CD14-positive monocyte (primary cell): ENCODE measurements at regions not wholly inside any gene's neighbourhood (a gene's known extent, or its start where the extent isn't known, plus 50 kb on each side); places are given as distances from the start of the nearest gene placed in this dataset.

Experiments used
- DNase-seq, 3 donors: peaks; one replicate each; pipeline ENCODE4 v3.0.0-alpha.2; 2011 to 2022
- H2AFZ ChIP-seq: 2 replicates; pipeline ENCODE4 v1.6.0; 2012; ENCODE audit warnings: mild to moderate bottlenecking, low read depth, low read length, inconsistent platforms; ENCODE audit not compliant: insufficient read depth, poor library complexity, severe bottlenecking
- H3K27ac ChIP-seq, 2 donors: 1 replicate in 1 of 2; 2 replicates in 1 of 2; pipeline ENCODE4 v1.5.1; 2012 to 2013; ENCODE audit warnings: low read length in 2 of 2, control low read depth in 1 of 2, inconsistent platforms in 1 of 2, low read depth in 1 of 2, mild to moderate bottlenecking in 1 of 2
- H3K27me3 ChIP-seq, 2 donors: one replicate each; pipeline versions ENCODE4 v1.6.0 to v1.6.1; 2011 to 2013; ENCODE audit warnings: low read length in 2 of 2; ENCODE audit not compliant: control insufficient read depth in 2 of 2, insufficient read depth in 2 of 2
- H3K36me3 ChIP-seq, 2 donors: replicated peaks in 1 of 2; 1 replicate in 1 of 2; 2 replicates in 1 of 2; pipeline versions ENCODE4 v1.5.1 to v1.6.1; 2012 to 2013; ENCODE audit warnings: low read length in 2 of 2, control low read depth in 1 of 2, inconsistent platforms in 1 of 2, mild to moderate bottlenecking in 1 of 2; ENCODE audit not compliant: insufficient read depth in 2 of 2, control insufficient read depth in 1 of 2
- H3K4me1 ChIP-seq, 2 donors: 1 replicate in 1 of 2; 2 replicates in 1 of 2; pipeline versions ENCODE4 v1.5.1 to v1.6.1; 2012 to 2013; ENCODE audit warnings: low read length in 2 of 2, control low read depth in 1 of 2, inconsistent platforms in 1 of 2, mild to moderate bottlenecking in 1 of 2, moderate library complexity in 1 of 2; ENCODE audit not compliant: insufficient read depth in 2 of 2, control insufficient read depth in 1 of 2
- H3K4me2 ChIP-seq: replicated peaks from 2 replicates; pipeline ENCODE3; 2012; ENCODE audit warnings: low read length, moderate library complexity, mild to moderate bottlenecking; ENCODE audit not compliant: poor library complexity, severe bottlenecking; ENCODE audit errors: extremely low read depth
- H3K4me3 ChIP-seq, 3 experiments: fragments of 200-600 bp in 1 of 3; sonication (generic) in 1 of 3; replicated peaks in 1 of 3; 1 replicate in 2 of 3; 2 replicates in 1 of 3; pipeline ENCODE4 v1.5.1; 2011 to 2013; ENCODE audit warnings: low read length in 3 of 3, mild to moderate bottlenecking in 3 of 3, control low read depth in 2 of 3, low read depth in 2 of 3, inconsistent platforms in 1 of 3, moderate library complexity in 1 of 3
- H3K79me2 ChIP-seq: 2 replicates; pipeline ENCODE4 v1.6.0; 2012; ENCODE audit warnings: mild to moderate bottlenecking, control low read depth, inconsistent platforms, low read length, moderate library complexity; ENCODE audit not compliant: insufficient read depth
- H3K9ac ChIP-seq: 2 replicates; pipeline ENCODE4 v1.6.0; 2017; ENCODE audit warnings: low read length, mild to moderate bottlenecking; ENCODE audit not compliant: insufficient read depth, poor library complexity, severe bottlenecking
- H3K9me3 ChIP-seq, 2 donors: replicated peaks in 1 of 2; 1 replicate in 1 of 2; 2 replicates in 1 of 2; pipeline versions ENCODE4 v1.5.1 to v1.6.1; 2012 to 2013; ENCODE audit warnings: low read length in 2 of 2, control low read depth in 1 of 2; ENCODE audit not compliant: control insufficient read depth in 1 of 2, insufficient read depth in 1 of 2
- H4K20me1 ChIP-seq: 2 replicates; pipeline ENCODE4 v1.6.0; 2012; ENCODE audit warnings: mild to moderate bottlenecking, low read length, control low read depth, moderate library complexity; ENCODE audit not compliant: insufficient read depth
- H3K27ac Mint-ChIP-seq, 7 donors: one replicate each; pipeline ENCODE4 v1.8.0; 2020; ENCODE audit warnings: mild to moderate bottlenecking in 7 of 7, mixed read lengths in 7 of 7, moderate library complexity in 6 of 7, inconsistent platforms in 2 of 7
- H3K27me3 Mint-ChIP-seq, 3 donors: one replicate each; pipeline ENCODE4 v1.8.0; 2021 to 2022; ENCODE audit warnings: low read depth in 3 of 3, mild to moderate bottlenecking in 3 of 3, mixed read lengths in 3 of 3, moderate library complexity in 3 of 3, inconsistent platforms in 1 of 3
- H3K36me3 Mint-ChIP-seq, 2 donors: one replicate each; pipeline ENCODE4 v1.8.0; 2020; ENCODE audit warnings: mixed read lengths in 2 of 2, inconsistent platforms in 1 of 2, mild to moderate bottlenecking in 1 of 2
- H3K4me1 Mint-ChIP-seq: one replicate; pipeline ENCODE4 v1.8.0; 2020; ENCODE audit warnings: mild to moderate bottlenecking, mixed read lengths
- H3K4me3 Mint-ChIP-seq, 2 donors: one replicate each; pipeline ENCODE4 v1.8.0; 2020; ENCODE audit warnings: mild to moderate bottlenecking in 2 of 2, mixed read lengths in 2 of 2, moderate library complexity in 1 of 2
- H3K9me3 Mint-ChIP-seq, 7 donors: one replicate each; pipeline ENCODE4 v1.8.0; 2020 to 2022; ENCODE audit warnings: mixed read lengths in 7 of 7, mild to moderate bottlenecking in 6 of 7, moderate library complexity in 6 of 7, inconsistent platforms in 2 of 7
- WGBS: methylation state at CpG from one replicate; pipeline ENCODE4 v1.1.5; 2013; ENCODE audit warnings: missing lambda C conversion rate; ENCODE audit not compliant: insufficient coverage; 5-methylcytosine and 5-hydroxymethylcytosine counted together
- intact Hi-C, 2 donors: fragments of 100-400 bp; cut with micrococcal nuclease; formaldehyde crosslinking; loops; one replicate each; pipeline versions ENCODE4 v1.15.0 to v1.15.1; 2023
- TF ChIP-seq, protein P1 (sequence below): fragments of 200-600 bp; IDR thresholded peaks from one replicate; pipeline ENCODE4 v1.8.0; 2022; ENCODE audit warnings: antibody characterized with exemption, mild to moderate bottlenecking

DNA sequence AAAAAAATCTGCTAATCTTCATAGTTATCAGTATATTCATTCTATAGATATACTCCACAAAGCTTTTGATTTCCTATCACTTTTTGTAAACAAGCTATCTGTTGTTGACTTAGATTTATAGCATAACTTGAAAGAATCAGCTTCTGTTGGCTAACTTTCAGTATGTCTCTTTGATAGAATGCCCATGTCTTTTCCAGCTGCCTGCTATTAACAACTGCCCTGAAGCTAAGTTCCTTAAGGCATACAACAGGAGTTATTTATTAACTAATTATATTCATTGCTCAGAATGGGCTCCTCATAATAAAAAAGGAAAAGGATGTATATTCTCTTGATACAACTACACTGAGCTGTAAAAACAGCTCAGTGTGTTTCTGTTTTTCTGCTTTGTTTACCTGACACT lies 293.9 kb downstream of the TUSC7 start:
- intact Hi-C loops, result no loop called here
- H3K27me3 ChIP-seq, result no peaks in the 10 kb centered on the region
- H3K4me1 Mint-ChIP-seq, result no peaks in the 10 kb centered on the region
- no peak overlapping the region for H3K4me2 ChIP-seq
- no peaks in the 10 kb centered on the region for H4K20me1 ChIP-seq
- no peak overlapping the region for H3K4me3 ChIP-seq
- no peaks in the 10 kb centered on the region for H3K36me3 ChIP-seq
- H3K4me1 ChIP-seq, result no peaks in the 10 kb centered on the region
- no peak overlapping the region for H2AFZ ChIP-seq
- DNase-seq, result no peak
- no peaks in the 10 kb centered on the region for H3K79me2 ChIP-seq
- H3K27me3 Mint-ChIP-seq, result peaks cover 0 to 2% (median 0%) of the 10 kb centered on the region in 3 donors
- H3K36me3 Mint-ChIP-seq, result no peaks in the 10 kb centered on the region
- no peak overlapping the region for H3K9ac ChIP-seq
- TF ChIP-seq, protein P1, sequence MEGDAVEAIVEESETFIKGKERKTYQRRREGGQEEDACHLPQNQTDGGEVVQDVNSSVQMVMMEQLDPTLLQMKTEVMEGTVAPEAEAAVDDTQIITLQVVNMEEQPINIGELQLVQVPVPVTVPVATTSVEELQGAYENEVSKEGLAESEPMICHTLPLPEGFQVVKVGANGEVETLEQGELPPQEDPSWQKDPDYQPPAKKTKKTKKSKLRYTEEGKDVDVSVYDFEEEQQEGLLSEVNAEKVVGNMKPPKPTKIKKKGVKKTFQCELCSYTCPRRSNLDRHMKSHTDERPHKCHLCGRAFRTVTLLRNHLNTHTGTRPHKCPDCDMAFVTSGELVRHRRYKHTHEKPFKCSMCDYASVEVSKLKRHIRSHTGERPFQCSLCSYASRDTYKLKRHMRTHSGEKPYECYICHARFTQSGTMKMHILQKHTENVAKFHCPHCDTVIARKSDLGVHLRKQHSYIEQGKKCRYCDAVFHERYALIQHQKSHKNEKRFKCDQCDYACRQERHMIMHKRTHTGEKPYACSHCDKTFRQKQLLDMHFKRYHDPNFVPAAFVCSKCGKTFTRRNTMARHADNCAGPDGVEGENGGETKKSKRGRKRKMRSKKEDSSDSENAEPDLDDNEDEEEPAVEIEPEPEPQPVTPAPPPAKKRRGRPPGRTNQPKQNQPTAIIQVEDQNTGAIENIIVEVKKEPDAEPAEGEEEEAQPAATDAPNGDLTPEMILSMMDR, result no peak
- H3K27ac Mint-ChIP-seq, result no peak overlapping the region
- no peaks in the 10 kb centered on the region for H3K9me3 ChIP-seq
- H3K9me3 Mint-ChIP-seq, result no peaks in the 10 kb centered on the region
- H3K27ac ChIP-seq, result no peak overlapping the region
- no peak overlapping the region for H3K4me3 Mint-ChIP-seq

DNA sequence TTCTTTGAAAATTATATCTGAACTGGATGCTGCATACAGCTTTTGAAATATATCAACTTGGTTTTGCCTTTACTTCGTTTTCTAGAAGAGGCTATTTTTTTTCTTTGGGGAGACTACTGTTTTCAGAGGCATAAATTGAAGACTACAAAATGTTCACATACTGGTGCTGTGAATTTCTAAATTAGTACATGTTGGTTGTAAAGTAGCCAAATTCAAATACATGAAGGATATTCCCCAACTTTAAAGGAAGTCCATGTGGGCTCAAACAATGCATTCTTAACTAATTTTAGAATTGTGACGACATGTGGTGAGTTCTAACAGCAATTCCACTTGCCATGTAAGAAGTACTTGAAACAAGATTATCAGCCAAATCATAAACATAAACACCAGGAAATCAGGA lies 295.7 kb downstream of the TUSC7 start:
- Histone ChIP-seq H2AFZ (no peak overlapping the region), H3K27me3 (no peaks in the 10 kb centered on the region), H3K4me3 (no peak overlapping the region), H3K9me3 (no peaks in the 10 kb centered on the region), H3K4me2 (no peak overlapping the region), H4K20me1 (no peaks in the 10 kb centered on the region), H3K36me3 (no peaks in the 10 kb centered on the region), H3K4me1 (no peaks in the 10 kb centered on the region), H3K79me2 (no peaks in the 10 kb centered on the region), H3K27ac (no peak overlapping the region), H3K9ac (no peak overlapping the region)
- TF ChIP-seq, protein P1, result no peak
- no CpG with 5 or more reads among the region's 2 CpGs for WGBS
- peaks cover 0 to 2% (median 0%) of the 10 kb centered on the region in 3 donors for H3K27me3 Mint-ChIP-seq
- intact Hi-C loops, result no loop called here
- no peaks in the 10 kb centered on the region for H3K9me3 Mint-ChIP-seq
- no peaks in the 10 kb centered on the region for H3K4me1 Mint-ChIP-seq
- DNase-seq, result no peak
- no peaks in the 10 kb centered on the region for H3K36me3 Mint-ChIP-seq
- no peak overlapping the region for H3K27ac Mint-ChIP-seq
- no peak overlapping the region for H3K4me3 Mint-ChIP-seq
